Activated CD4-positive, CD25-positive, alpha-beta regulatory T cell treated with anti-CD3 and anti-CD28 coated beads, Interleukin-2, amount 50 U/mL, for 72 hours (primary cell): ENCODE measurements at regions not wholly inside any gene's neighbourhood (a gene's known extent, or its start where the extent isn't known, plus 50 kb on each side); places are given as distances from the start of the nearest gene placed in this dataset.
"Not testable (repeated sequence)": the region's sequence is repeated elsewhere in the genome, so short reads cannot be mapped to it uniquely, and the experiment has no call there.

Source experiments
- DNase-seq: peaks from one replicate; pipeline ENCODE4 v3.0.0; 2021

- not testable (repeated sequence) for DNase-seq
Measured at GRCh38 chr13:58385336-58385735, 753.8 kb downstream of the PCDH17 start.

- no peak for DNase-seq
Measured at GRCh38 chr13:58397596-58398387, 766.2 kb downstream of the PCDH17 start.

- no peak for DNase-seq
Measured at GRCh38 chr13:58399263-58399662, 767.7 kb downstream of the PCDH17 start.

GRCh38 chr13:58406545-58406944 is 775.0 kb downstream of the PCDH17 start:
- no peak for DNase-seq

- no peak for DNase-seq
Measured at GRCh38 chr13:58429917-58430316, 798.4 kb downstream of the PCDH17 start.

- DNase-seq, result no peak
Measured at GRCh38 chr13:58434943-58435342, 803.4 kb downstream of the PCDH17 start.

- DNase-seq, result no peak
Measured at GRCh38 chr13:58437427-58437826, 805.9 kb downstream of the PCDH17 start.

- DNase-seq, result no peak
Measured at GRCh38 chr13:58446979-58447378, 815.4 kb downstream of the PCDH17 start.

- no peak for DNase-seq
Measured at GRCh38 chr13:58452123-58452623, 820.6 kb downstream of the PCDH17 start.

GRCh38 chr13:58455094-58455493 is 823.5 kb downstream of the PCDH17 start:
- DNase-seq, result no peak

GRCh38 chr13:58461217-58461616 is 829.7 kb downstream of the PCDH17 start:
- no peak for DNase-seq

- no peak for DNase-seq
Measured at GRCh38 chr13:58463841-58464240, 832.3 kb downstream of the PCDH17 start.

- DNase-seq, result no peak
Measured at GRCh38 chr13:58467176-58467575, 835.6 kb downstream of the PCDH17 start.

GRCh38 chr13:58472483-58472882 is 840.9 kb downstream of the PCDH17 start:
- DNase-seq, result no peak

GRCh38 chr13:58474581-58474980 is 843.0 kb downstream of the PCDH17 start:
- DNase-seq, result no peak

- DNase-seq, result no peak
Measured at GRCh38 chr13:58476206-58476918, 844.8 kb downstream of the PCDH17 start.

- no peak for DNase-seq
Measured at GRCh38 chr13:58478858-58479257, 847.3 kb downstream of the PCDH17 start.

GRCh38 chr13:58480061-58480460 is 848.5 kb downstream of the PCDH17 start:
- no peak for DNase-seq

- DNase-seq, result no peak
Measured at GRCh38 chr13:58488251-58488650, 856.7 kb downstream of the PCDH17 start.

GRCh38 chr13:58495668-58496067 is 864.1 kb downstream of the PCDH17 start:
- no peak for DNase-seq

GRCh38 chr13:58500938-58501337 is 869.4 kb downstream of the PCDH17 start:
- DNase-seq, result no peak

- DNase-seq, result not testable (repeated sequence)
Measured at GRCh38 chr13:58504202-58504700, 872.7 kb downstream of the PCDH17 start.

GRCh38 chr13:58505262-58505920 is 873.8 kb downstream of the PCDH17 start:
- not testable (repeated sequence) for DNase-seq
